ENCODE measurements at regions not wholly inside any gene's neighbourhood (a gene's known extent, or its start where the extent isn't known, plus 50 kb on each side); places are given as distances from the start of the nearest gene placed in this dataset.
"Not testable (repeated sequence)": the region's sequence is repeated elsewhere in the genome, so short reads cannot be mapped to it uniquely, and the experiment has no call there.

DNA sequence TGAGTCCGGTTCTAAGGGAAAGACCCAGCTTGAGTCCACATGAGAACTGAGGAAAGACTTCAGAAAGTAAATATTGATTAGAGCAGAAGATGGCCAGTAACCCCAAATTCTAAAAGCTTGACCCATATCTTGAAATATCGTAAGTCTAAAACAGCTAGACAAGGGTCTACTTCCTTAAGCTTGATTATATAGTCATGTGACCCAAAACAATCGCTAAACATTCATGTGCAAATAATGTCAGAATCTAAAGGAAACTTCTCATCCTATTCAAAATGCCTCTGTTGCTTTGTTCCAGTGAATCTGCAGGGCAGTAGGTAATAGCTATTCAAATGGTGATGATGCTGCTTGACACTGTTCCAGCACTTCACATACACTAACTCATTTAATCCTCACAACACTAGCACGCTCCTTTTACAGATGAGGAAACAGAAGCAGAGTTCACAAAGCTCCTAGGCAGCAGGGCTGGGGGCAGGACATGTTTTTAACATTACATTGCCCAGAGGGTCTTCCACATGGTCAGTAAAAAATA is 52.6 kb downstream of the TCF20 start:
- DNase-seq (ENCODE audit: low read depth), result peak; percentile 45

DNA sequence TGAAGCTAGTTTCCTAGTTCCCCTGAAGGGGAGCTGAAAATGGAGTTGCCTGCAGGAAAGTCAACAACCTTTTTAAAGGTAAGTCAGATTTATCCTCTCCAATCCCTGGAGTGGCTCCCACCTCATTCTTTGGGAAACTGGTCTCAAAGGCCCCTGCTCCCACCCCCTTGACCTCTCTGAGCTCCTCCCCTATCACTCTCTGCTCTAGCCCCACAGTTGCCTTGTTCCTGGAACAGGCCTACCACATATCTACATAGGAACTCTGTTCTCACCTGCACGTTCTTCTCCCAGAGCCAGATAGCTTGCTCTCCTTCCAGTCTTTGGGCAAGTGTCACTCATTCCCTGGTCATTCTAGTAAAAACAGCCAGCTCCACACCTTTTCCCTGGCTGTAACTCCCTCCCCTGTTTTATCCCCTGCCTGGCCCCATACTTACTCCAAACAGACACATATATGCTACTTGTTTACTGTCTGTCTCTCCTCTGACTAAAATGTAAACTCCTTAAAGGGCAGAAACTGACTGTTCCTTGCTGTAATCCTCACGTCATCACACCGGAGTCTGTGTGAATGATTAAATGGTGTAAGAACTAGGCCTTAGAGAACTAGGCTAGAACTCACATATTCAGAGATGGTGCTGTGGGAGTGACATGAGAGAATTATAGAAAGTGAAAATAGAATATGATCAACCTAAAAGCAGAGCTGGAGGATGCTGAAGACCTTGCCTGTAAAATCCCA is 53.3 kb downstream of the TCF20 start:
- DNase-seq (ENCODE audit: low read depth), result peak; percentile 82

DNA sequence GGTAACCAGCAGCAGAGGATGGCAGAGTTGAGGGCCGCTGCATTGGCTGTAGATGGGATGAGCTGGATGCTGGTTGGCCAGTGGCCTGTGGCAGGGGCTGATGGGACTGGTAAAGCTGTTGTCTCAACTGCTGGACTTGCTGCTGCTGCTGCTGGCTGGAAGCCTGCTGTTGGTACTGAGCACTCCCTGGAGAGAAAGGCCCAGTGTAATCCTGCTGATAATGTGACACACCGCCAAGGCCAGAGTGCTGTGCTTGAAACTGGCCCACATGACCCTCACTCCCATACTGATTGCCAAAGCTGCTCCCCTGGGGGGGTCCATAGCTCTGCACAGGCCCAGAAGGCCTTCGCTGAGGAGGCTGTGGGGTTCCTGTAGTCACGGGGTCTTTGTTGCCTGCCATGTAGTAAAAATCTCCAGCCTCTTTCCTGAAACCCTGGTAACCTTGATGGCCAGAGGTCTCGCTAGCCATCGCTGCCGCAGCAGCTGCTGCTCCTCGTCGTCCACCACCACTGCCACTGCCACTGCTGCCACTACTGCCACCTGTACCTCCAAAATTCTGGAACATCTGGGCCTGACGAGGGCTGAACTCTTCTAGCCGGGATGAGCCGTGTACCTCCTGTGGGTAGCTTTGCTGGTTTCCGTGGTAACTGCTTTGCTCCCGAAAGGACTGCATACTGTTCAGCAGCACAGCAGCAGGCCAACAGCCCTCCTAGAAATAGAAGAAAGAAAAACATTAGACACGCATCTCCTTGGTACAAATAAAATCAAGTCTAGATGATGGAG is 55.6 kb downstream of the TCF20 start:
- DNase-seq (ENCODE audit: low read depth), result no peak

DNA sequence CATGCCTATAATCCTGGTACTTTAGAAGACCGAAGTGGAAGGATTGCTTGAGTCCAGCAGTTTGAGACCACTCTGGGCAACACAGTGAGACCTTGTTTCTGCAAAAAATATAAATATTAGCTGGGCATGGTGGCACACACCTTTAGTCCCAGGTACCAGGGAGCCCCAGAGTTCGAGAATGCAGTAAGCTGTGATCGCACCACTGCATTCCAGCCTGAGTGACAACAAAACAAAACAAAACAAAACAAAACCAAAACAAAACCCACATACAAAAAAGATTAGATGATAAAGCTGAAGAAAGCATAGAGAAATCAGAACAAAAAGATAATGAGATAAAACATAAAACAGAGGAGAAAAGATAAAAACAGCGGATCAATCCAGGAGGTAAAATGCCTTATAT is 62.1 kb downstream of the TCF20 start:
- no peak for DNase-seq (ENCODE audit: low read depth)

DNA sequence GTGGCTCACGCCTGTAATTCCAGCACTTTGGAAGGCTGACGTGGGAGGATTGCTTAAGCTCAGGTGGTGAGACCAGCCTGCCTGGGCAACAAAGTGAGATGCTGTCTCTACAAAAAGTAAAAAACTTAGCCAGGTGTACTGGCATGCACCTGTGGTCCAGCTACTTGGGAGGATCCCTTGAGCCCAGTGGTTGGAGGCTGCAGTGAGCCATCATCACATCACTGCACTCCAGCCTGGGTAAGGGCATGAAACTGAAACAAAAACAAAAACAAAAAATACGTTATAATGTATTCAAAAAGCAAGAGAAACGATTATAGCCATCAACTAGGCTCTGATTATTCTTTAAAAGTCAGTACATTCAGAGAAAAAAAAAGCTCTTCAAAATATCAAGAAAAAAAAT is 62.5 kb downstream of the TCF20 start:
- no peak for DNase-seq (ENCODE audit: low read depth)

DNA sequence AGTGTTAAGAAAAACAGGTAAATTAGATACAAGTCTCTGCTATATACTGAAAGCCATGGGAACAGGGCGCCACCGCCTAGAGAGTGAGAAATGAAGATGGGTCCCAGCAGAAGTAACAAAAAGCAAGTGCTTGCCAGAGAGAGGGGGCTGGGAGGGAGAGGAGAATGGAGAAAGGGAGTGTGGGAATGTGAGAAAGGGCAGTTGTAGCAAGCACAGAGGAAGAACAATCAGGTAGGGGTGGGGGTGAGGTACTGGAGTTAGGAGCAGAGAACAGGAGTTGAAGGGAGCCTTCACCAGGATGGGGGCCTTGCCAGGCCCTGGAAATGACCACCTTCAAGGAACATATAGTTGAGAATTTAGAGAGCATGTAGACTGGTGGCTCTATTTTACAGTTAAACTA is 66.8 kb downstream of the TCF20 start:
- DNase-seq (ENCODE audit: low read depth), result no peak

DNA sequence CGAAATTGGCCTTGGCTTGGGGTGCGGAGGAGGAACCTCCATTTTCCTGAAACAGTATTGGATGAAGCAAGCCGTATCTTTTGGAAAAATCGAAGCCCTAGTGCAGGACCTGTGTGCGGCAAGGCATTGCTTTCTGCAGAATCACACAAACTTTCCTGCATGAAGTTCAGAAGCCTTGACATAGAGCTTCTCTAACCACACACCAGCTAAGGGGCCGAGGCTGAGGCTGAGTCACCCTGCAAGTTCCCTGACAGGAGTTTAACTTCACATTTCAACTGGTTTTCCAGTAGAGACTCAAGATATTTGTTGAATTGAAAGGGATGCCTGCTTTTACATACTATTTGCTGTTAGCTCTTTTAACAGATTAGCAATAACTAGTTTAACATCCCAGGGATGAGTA is 67.8 kb downstream of the TCF20 start:
- DNase-seq (ENCODE audit: low read depth), result peak; percentile 77

DNA sequence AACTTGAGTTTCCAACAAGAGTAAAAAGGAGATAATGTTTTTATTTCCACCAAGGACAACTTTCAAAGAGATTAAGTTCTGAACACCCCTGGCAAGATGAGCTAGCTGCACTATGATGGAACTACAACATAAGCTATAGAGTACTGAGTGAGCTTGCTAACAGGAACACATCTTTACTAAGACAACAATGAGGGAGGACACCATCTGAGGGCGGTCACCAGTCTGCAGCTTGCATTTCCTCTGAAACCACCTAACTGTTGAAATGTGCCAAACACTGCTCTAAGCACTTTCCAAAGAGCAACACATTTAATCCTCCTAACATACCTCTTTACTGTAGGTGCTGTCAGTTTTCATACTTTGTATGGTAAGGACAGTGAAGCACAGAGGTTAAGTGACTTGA is 68.4 kb downstream of the TCF20 start:
- no peak for DNase-seq (ENCODE audit: low read depth)

DNA sequence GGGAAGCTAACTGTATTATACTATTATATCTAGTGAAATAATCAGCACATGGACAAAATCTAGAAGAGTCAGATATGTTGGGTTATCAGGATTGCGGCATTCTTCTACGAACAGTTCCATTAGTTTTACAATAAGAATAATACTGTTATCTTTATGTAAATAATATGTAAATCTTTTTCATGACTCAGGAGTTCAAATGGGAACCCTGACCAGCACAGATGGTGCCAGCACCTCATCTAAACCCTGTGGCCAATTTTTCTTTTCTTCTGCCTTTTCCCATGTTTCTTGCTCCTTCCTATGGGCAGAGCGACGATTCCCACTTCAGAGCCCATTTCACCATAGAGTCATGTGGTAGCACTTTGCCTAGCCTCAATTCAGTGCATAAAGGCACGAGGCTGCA is 68.4 kb upstream of the CYP2D6 start:
- DNase-seq (ENCODE audit: low read depth), result no peak

DNA sequence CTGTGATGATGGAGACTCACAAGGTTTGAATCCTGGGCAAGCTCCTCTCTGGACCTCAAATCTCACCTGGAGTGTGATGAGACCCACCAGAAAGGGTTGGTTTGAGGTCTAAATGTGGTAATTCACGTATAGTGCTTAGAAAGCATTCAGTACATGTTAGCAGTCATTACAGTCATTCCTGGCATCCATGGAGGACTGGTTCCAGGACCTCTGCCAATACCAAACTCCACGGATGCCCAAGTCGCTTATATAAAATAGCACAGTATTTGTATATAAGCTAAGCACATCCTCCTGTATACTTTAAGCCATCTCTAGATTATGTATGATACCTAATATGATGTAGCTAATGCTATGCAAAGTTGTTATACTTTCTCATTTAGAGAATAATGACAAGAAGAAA is 67.6 kb upstream of the CYP2D6 start:
- DNase-seq (ENCODE audit: low read depth), result no peak

DNA sequence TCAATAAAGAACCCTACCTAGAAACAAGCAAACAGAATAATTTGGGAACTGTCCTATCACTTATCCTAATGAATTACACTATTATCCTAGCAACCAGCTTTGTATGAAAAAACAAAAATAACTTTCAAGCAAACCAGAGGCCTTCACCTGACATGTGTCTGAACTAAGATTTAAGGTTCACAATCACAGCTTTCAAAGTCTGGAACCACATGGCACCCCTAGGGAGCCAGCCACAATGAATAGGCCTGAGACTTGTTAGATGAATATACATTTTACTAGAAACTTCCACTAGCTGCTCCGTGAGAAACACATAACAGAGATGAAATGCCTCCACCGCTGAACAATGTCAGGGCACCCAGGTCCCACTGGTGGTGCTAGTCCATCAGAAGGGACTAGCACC is 65.8 kb upstream of the CYP2D6 start:
- DNase-seq (ENCODE audit: low read depth), result no peak

DNA sequence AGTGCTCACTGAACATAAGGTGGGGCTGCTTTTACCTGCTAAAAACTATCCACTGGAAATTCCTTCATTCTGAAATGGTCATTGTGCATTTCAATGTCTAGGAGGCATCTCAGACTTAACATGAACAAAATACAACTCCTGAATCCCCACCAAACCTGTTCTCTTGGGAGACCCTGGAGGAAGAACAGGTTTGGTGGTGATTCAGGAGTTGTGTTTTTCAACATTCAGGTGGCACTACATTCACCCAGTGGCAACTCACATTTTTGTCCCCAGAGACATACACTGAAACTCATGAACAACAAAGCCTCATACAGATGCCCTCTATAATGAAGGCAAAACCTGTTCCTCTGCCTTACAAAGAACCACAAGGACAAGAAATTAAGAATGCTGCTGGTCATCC is 64.3 kb upstream of the CYP2D6 start:
- DNase-seq (ENCODE audit: low read depth), result no peak

DNA sequence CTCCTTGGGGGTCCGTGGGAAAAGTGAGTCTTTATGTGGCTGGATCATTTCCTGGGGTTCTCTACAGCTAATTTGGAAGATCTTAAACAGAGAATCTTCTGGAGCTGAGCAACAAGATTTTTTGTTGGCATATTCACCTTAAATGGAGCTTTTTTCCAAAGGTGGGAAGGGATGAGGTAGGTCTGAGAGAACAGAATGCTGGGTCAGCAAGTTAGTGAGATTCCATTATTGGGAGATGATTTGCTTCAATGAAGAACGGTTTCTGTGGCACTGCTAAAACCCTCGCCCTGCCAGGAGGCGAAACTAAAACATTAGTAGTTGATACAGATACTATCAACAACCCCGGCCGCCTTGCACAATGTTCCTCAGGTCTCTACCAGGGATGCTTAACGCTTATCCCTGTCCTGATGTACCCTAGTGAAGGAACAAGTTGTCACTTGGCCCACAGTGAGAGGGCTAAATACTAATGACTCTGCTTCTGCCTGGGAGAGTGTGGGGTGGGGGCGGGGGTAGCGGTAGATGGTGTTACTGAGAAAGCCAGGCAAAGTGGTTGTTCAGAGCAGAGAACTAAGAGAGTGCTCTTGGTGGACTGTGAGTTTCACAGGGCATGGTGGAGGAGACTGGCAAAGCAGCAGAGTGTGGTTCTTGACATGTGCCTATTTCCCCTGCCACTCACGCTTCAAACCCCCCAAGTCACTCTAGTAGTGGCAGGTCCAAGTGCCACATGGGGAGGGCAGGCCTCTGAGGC is 63.7 kb upstream of the CYP2D6 start:
- no peak for DNase-seq (ENCODE audit: low read depth)

DNA sequence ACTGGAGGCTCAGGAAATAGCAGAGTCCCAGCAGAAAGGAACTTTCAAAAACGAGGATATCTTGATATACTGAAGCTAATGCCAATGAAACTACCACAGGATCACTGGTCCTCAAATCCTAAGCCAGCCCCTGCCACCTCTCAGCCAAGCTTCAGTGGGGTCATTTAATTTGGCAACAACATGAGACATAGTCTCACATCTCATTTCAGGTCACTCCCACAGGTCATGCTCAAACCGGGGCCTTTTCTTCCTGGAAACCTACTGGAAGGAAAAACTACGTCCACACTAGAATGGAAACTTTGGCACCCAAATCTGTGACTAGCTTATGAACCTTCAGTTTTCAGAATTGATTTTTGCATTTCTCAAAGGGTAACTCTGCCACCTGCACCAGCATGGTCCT is 61.9 kb upstream of the CYP2D6 start:
- DNase-seq (ENCODE audit: low read depth), result no peak

DNA sequence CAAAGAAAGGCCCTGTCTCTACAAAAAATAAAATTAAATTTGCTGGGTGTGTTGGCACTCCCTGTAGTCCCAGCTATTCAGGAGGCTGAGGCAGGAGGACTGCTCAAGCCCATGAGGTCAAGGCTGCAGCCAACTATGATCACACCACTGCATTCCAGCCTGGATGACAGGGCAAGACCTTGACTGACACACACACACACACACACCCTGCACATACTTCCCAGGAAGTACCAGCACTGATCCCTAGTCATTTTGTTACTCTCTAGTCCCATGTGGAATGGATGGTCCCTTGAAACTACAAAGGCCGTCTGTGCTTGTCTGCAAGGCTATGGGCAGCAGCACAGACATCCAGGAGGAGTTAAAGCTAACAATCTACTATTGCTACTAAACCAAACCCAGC is 59.7 kb upstream of the CYP2D6 start:
- peak; percentile 29 for DNase-seq (ENCODE audit: low read depth)

DNA sequence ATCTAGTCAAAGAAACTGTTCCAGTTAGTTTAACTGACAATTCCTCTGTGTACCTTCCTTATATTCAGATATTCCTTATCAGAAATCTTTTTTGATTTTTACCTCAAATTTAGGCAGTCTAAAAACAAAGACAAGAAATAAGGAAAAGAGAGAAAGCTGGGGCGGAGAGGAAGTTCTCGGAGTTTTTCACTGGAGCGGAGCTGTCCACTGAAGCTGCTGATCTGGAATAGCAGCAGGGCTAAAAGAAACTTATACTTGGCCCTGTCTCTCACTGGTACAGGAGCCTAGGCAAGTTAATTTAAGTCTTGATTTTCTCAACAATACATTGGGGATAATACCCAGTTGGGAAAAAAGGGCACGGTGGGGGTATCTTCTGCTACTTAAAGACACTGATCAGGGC is 59.2 kb upstream of the CYP2D6 start:
- DNase-seq (ENCODE audit: low read depth), result no peak

DNA sequence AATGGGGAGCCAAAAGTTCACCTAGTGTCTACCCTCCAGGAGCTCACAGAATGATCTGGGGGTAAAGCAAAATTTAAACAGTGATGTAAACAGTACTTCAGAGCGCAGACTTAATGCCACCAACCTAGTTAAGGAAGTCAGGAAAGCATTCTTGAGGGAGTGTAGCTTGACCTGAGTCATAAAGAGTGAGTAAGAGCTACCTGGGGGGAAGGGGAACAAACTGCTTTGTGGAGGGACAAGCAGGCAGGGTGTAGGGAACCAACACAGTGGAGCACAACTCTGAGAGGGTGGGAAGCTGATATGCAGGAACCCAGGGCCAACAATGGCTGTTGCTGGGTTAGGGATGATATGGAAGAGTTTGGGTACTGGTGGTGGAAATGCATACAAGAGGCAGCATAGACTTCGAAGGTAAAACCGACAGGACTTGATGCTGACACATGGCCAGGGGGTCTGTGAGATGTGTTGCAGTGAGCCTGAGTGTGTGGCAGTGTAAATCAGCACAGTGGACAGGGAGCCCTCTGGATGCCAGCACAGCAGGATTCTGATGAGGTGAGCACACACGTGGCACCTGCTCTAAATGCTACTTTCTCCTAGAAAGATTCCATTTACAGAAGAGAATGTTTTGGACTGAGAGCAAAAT is 58.3 kb upstream of the CYP2D6 start:
- peak; percentile 47 for DNase-seq (ENCODE audit: low read depth)

DNA sequence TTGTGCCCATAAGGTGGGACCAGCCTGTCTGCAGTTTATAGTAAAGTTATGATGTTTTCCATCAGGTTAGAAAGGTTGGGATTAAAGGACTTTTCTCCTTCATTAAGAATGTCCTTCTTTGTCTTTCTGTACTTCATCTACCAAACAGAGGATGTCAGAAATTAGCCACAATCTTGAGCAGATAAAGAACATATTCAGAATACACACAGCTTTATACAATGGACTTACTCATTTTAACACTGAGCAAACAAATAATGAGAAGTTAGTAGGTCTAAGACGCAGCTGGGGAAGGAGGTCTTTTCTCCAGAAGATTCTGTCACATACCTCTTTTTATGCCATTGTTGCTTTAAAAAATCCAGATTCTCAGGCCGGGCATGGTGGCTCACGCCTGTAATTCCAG is 57.0 kb upstream of the CYP2D6 start:
- DNase-seq (ENCODE audit: low read depth), result no peak

DNA sequence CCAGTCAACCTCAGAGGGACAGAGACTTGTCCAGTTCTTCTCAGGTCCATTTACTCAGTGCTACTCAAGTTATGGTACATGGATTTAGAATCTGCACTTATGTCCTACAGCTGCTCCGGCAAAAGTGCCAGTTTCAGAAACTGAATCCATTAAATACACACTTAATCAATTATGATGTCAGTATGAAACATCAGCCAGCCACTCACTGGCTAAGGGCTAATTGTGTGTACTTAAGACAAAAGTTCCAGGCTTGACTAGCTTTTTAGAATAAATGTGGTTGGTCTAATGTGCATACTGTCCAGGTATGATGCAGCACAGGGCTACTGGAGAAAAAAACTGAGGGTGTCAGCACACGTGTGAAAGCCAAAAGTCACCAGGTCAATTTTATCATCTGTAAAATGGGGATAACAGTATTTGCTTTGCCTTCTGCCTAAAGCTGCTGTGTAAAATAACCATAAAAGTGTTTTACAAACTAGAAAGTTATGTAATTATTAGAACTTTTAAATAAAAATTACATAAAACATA is 55.4 kb upstream of the CYP2D6 start:
- DNase-seq (ENCODE audit: low read depth), result no peak

DNA sequence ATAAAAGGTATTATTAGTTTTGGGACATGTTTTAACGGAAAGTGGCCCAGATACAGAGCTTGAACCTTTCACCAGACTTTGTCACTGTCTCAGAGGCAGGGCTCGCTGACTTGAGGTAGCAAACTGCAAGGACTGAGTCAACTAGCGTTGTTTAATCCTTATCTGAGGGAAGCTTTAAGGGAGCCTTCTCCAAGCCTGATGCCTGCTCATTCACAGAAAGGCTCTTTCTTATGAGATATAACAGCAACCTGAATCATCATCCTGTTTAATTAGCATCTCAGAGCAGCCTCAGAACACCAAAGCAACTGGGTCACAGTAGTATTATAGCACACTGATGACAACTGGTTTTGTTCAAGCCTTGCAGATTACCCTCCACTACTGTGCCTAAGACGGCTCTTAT is 54.2 kb upstream of the CYP2D6 start:
- peak; percentile 35 for DNase-seq (ENCODE audit: low read depth)

DNA sequence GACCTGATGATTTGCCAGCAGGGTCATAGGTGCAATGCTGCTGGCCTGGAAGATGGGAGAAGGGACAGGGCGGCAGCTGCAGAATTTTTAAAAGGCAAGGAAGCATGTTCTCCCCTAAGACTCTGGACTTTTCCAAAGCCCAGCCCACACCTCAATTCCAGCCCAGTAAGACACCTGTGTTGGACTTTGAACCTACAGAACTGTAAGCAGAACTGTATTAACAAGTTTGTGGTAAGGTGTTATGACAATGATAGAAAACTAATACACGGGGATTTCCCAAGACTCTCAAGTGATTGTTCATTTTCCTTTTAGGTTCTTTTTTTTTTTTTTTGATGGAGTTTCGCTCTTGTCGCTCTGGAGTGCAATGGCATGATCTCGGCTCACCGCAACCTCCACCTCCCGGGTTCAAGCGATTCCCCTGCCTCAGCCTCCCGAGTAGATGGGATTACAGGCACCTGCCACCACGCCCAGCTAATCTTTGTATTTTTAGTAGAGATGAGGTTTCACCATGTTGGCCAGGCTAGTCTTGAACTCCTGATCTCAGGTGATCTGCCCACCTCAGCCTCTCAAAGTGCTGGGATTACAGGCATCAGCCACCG is 53.0 kb upstream of the CYP2D6 start:
- not testable (repeated sequence) for DNase-seq (ENCODE audit: low read depth)

All from amniotic epithelial cell (primary cell).